Spleen (tissue), 7 donors: ENCODE measurements at regions not wholly inside any gene's neighbourhood (a gene's known extent, or its start where the extent isn't known, plus 50 kb on each side); places are given as distances from the start of the nearest gene placed in this dataset.

Experiments
- CTCF ChIP-seq, 11 experiments: fragments of 200-600 bp in 7 of 11; fragments of 450-650 bp in 4 of 11; sonication (generic) in 4 of 11; IDR thresholded peaks in 8 of 11; conservative IDR thresholded peaks in 3 of 11; 1 replicate in 7 of 11; 2 replicates in 4 of 11; pipeline versions ENCODE4 v1.4.0 to v1.8.0; 2016 to 2021; ENCODE audit warnings: antibody characterized with exemption in 11 of 11, inconsistent platforms in 4 of 11, mild to moderate bottlenecking in 1 of 11
- POLR2A ChIP-seq, 3 donors: fragments of 450-650 bp; IDR thresholded peaks; one replicate each; pipeline ENCODE4 v1.5.1; 2017; ENCODE audit warnings: antibody characterized with exemption in 3 of 3, mild to moderate bottlenecking in 1 of 3
- donor health status: DM: no; HTN: no; CAD: no; lungs with moderate emphysema.
- donor health status: DM: no; HTN: no; CAD: no.
- donor health status: DM: no; HTN: no; CAD: no.

- TF ChIP-seq CTCF (IDR thresholded peaks at IDR 0.05 in 8 of 11, conservative IDR thresholded peaks at IDR 0.05 in 3 of 11) (no peak), POLR2A (IDR thresholded peaks at IDR 0.05) (no peak)
Measured at GRCh38 chr10:118840071-118840775, 85.5 kb upstream of the CACUL1 start.
